ENCODE measurements at regions not wholly inside any gene's neighbourhood (a gene's known extent, or its start where the extent isn't known, plus 50 kb on each side); places are given as distances from the start of the nearest gene placed in this dataset.

DNA sequence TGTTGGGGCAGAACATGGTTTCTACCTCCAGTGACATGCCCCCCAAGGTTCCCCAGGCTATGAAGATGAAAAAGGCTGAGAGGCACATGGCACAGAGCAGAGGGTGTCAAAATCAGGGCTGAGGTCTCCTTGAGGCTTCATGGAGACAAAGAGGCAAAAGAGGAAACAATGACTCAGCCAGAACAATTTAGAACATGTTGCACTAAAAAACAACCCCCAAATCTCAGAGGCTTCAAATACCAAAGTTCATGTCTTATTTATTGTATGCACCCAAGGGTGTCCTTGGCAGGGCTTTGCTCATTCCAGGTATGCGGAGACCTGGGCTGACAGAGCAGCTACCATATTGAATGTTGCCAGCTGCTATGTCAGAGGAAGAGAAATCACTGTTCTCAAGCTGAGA lies 964.1 kb downstream of the GRID1 start:
- no peak for TF ChIP-seq CTCF (IDR thresholded peaks at IDR 0.05 in 4 of 5, conservative IDR thresholded peaks at IDR 0.05 in 1 of 5)
- no peak for TF ChIP-seq POLR2A (IDR thresholded peaks at IDR 0.05)
